ENCODE measurements at regions not wholly inside any gene's neighbourhood (a gene's known extent, or its start where the extent isn't known, plus 50 kb on each side); places are given as distances from the start of the nearest gene placed in this dataset.

DNA sequence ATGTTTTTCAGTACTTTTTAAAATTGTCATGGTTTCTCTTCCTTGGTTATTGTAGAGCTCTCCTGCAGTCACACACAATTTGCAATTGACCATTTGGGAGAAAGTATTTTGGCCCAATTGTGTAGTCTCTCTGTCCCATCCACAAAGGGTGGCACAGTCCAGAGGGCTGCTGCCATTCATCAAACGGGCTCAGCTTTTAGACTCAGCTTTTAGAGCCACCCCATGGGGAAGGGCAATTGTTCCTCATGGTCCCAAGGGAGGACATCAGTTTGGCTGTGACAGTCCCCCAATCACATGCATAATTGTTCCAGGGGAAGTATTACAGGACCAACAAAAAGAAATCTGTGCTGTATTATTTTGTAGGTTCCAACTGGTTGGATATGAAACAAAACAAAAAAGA, 207.6 kb downstream of the ZNF462 start:
- Mint-ChIP-seq H3K4me1 (ENCODE audit: insufficient read depth, unreplicated experiment) (no peaks in the 10 kb centered on the region), H3K36me3 (ENCODE audit: insufficient read depth, unreplicated experiment) (no peaks in the 10 kb centered on the region), H3K27ac (ENCODE audit: low read depth, unreplicated experiment) (no peak overlapping the region), H3K9me3 (ENCODE audit: unreplicated experiment) (no peaks in the 10 kb centered on the region), H3K4me3 (ENCODE audit: unreplicated experiment) (no peak overlapping the region), H3K27me3 (ENCODE audit: insufficient read depth, unreplicated experiment) (no peaks in the 10 kb centered on the region)
- ChIA-PET POLR2A (no interaction called here), CTCF (interaction anchor here (0.6 to 0.7 kb wide), 2 partner anchors 58 to 67 kb away, joined by 3 read pairs; no protein-coding TSS in a partner anchor)
- no TSS peak for BruUV-seq (replicated peaks)
- intact Hi-C loops (cut with micrococcal nuclease), result no loop called here
- DNase-seq (ENCODE audit: unreplicated experiment), result no peak
- no peak for TF ChIP-seq CTCF (IDR thresholded peaks at IDR 0.05; ENCODE audit: unreplicated experiment)

GRCh38 chr9:107078061-107078460, 205.0 kb upstream of the RAD23B start:
- CTCF ChIA-PET, result interaction anchor here (0.6 kb wide), 1 partner anchor 430 kb away, joined by 3 read pairs; no protein-coding TSS in a partner anchor
- peaks cover 6% of the 10 kb centered on the region for H3K36me3 Mint-ChIP-seq (ENCODE audit: insufficient read depth, unreplicated experiment)
- H3K4me3 Mint-ChIP-seq (ENCODE audit: unreplicated experiment), result no peak overlapping the region
- POLR2A ChIA-PET, result no interaction called here
- peaks cover 15% of the 10 kb centered on the region for H3K27me3 Mint-ChIP-seq (ENCODE audit: insufficient read depth, unreplicated experiment)
- intact Hi-C loops (cut with micrococcal nuclease), result no loop called here
- TF ChIP-seq CTCF (IDR thresholded peaks at IDR 0.05; ENCODE audit: unreplicated experiment), result no peak
- H3K27ac Mint-ChIP-seq (ENCODE audit: low read depth, unreplicated experiment), result no peak overlapping the region
- H3K4me1 Mint-ChIP-seq (ENCODE audit: insufficient read depth, unreplicated experiment), result no peaks in the 10 kb centered on the region
- no peaks in the 10 kb centered on the region for H3K9me3 Mint-ChIP-seq (ENCODE audit: unreplicated experiment)
- DNase-seq (ENCODE audit: unreplicated experiment), result no peak
- no TSS peak for BruUV-seq (replicated peaks)

DNA sequence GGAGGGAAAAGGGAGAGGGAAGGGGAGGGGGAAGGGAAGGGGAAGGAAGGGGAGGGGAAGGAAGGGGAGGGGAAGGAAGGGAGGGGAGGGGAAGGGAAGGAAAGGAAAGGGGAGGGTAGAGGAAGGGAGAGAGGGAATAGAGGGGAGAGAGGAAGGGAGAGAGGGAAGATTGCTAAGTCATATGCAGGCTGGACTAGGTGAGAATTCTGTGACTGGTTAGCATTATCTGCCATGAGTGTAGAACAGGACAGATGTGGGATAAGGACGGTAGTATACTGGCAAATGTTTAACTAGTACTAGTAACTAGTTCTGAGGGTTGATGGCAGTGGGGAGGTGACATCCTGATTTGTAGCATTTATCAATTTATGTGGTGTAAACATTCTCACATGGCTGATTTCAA, 203.5 kb upstream of the RAD23B start:
- intact Hi-C loops (cut with micrococcal nuclease), result no loop called here
- ChIA-PET CTCF (no interaction called here), POLR2A (interaction anchor here (0.6 kb wide), 1 partner anchor 178 kb away, joined by 4 read pairs; no protein-coding TSS in a partner anchor)
- Mint-ChIP-seq H3K4me3 (ENCODE audit: unreplicated experiment) (no peak overlapping the region), H3K4me1 (ENCODE audit: insufficient read depth, unreplicated experiment) (no peaks in the 10 kb centered on the region), H3K27me3 (ENCODE audit: insufficient read depth, unreplicated experiment) (peaks cover 15% of the 10 kb centered on the region), H3K27ac (ENCODE audit: low read depth, unreplicated experiment) (no peak overlapping the region), H3K9me3 (ENCODE audit: unreplicated experiment) (no peaks in the 10 kb centered on the region), H3K36me3 (ENCODE audit: insufficient read depth, unreplicated experiment) (peaks cover 6% of the 10 kb centered on the region)
- TF ChIP-seq CTCF (IDR thresholded peaks at IDR 0.05; ENCODE audit: unreplicated experiment), result no peak
- BruUV-seq (replicated peaks), result no TSS peak
- no peak for DNase-seq (ENCODE audit: unreplicated experiment)

DNA sequence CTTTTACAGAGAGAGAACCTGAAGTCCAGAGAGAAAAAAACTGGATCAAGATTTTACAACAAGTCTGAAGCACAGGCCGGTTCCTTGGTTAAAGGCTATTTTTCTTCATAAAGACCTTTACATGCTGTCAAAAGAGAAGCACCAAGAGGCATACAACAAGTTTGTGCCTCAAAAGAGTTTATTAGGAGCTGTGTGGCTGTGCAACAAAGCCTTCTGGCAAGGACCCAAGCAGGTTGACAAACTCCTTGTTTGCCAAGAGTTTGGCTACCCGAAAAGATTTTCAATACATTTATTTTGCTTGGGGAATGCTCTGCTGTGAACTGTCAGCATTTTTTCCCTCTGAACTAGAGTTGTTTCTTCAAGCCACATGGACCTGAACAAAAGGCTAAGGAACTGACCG, 202.9 kb upstream of the RAD23B start:
- Mint-ChIP-seq H3K36me3 (ENCODE audit: insufficient read depth, unreplicated experiment) (peaks cover 6% of the 10 kb centered on the region), H3K4me3 (ENCODE audit: unreplicated experiment) (no peak overlapping the region), H3K27ac (ENCODE audit: low read depth, unreplicated experiment) (no peak overlapping the region), H3K9me3 (ENCODE audit: unreplicated experiment) (no peaks in the 10 kb centered on the region), H3K4me1 (ENCODE audit: insufficient read depth, unreplicated experiment) (no peaks in the 10 kb centered on the region), H3K27me3 (ENCODE audit: insufficient read depth, unreplicated experiment) (peaks cover 15% of the 10 kb centered on the region)
- no TSS peak for BruUV-seq (replicated peaks)
- CTCF ChIA-PET, result no interaction called here
- TF ChIP-seq CTCF (IDR thresholded peaks at IDR 0.05; ENCODE audit: unreplicated experiment), result no peak
- intact Hi-C loops (cut with micrococcal nuclease), result no loop called here
- POLR2A ChIA-PET, result interaction anchor here (0.6 kb wide), 1 partner anchor 178 kb away, joined by 4 read pairs; no protein-coding TSS in a partner anchor
- DNase-seq (ENCODE audit: unreplicated experiment), result no peak
